IPS-NIHi7 (cell line): ENCODE measurements at regions not wholly inside any gene's neighbourhood (a gene's known extent, or its start where the extent isn't known, plus 50 kb on each side); places are given as distances from the start of the nearest gene placed in this dataset.

Source experiments
- DNase-seq: peaks from one replicate; pipeline ENCODE4 v3.0.0; 2012; ENCODE audit warnings: mixed read lengths; ENCODE audit errors: extremely low spot score

- DNase-seq, result no peak
Observed at GRCh38 chr5:8961956-8962355, 583.9 kb downstream of the SEMA5A start.

DNA sequence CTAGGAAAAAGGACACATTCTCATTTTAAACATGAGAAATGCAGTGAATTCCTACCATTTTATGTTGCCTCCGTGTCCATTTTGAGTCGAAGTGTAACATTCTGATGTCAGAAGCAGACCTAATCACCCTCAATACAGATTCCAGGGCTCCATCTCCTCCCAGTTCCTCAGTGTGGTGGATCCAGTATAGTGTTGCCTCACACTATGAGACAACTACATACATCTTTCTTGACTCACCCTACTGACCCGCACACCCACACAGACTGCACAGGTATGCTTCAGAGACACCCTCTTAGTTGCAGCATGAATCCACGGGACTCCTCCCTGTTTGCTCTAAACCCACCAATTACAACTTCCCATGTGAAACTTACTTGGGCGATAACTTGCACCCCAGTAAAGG, 564.9 kb downstream of the SEMA5A start:
- no peak for DNase-seq

- DNase-seq, result no peak
Observed at GRCh38 chr5:8981496-8981895, 564.4 kb downstream of the SEMA5A start.

DNA sequence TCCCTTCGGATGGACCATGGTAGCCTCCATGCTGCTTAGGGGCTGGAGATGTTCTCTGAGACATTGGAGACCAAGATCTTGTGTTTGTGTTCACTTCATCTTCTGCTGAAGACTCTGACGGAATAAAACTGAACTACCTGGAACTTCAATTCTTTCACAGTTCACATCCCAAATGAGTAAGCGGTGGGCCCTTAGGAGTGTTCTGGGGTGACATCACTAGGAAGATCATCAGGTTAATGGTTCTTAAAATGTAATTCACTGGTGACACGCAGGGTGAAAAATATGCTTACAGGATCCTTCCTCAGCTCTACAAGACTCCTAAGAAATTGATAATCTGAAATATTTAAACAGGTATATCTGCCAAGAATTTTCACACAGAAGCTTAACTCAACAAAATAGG, 561.5 kb downstream of the SEMA5A start:
- no peak for DNase-seq
